T follicular helper cell (primary cell): ENCODE measurements at regions not wholly inside any gene's neighbourhood (a gene's known extent, or its start where the extent isn't known, plus 50 kb on each side); places are given as distances from the start of the nearest gene placed in this dataset.

Source experiments
- DNase-seq: peaks from one replicate; pipeline ENCODE4 v3.0.0-alpha.2; 2020; ENCODE audit warnings: low read depth

DNA sequence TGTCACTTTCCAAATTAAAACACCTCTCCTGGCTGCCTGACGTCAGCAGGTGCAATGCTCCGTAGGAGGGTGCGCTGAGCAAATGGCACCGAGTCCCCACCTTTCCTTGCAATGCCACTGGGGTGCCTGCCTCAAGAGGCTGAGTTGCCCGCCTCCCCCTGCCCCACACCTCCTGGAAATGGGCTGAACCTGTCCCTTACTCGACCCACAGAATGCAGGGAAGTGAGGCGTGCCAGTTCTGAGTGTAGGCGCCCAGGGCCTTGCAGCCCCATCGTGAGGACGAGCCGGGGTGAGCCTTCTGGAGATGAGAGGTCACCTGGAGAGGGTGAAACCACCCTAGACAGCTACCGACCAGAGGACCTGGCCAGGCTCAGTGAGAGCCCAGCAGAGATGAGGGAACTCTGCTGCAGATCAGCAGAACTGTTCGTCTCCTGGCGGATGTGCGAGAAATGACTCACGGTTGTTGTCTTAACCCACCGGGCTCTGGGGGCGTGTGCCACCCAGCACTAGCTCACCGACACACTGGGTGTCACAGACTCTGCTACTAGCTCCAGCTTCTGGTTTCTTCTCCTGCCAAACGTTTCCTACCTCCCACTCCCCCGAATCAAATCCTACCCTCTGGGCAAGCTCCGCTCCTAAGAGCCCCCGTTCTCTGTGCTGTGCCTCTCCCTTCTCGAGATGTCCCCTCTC is 168.7 kb upstream of the HDAC4 start:
- DNase-seq: no peak

GRCh38 chr2:239568601-239569000 is 167.8 kb upstream of the HDAC4 start:
- DNase-seq: no peak

DNA sequence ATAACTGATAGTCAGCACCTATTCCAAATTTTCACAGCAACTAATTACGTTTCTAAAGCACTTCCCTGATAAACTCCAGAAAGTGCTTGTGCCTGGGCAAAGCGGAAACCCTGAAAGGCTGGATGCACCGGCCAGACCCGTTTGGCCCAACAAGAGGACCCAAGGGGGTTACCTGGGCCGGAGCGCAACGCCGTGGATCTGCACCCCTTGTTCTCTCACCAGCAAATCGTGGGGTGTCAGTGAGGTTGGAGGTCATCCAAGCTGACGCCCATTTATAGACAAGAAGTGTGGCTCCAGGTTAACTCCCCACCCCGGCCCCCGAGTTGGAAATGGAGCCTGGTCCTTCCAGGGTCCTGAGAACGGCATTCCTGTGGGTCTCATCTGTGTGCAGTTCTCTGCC is 167.0 kb upstream of the HDAC4 start:
- DNase-seq: no peak

DNA sequence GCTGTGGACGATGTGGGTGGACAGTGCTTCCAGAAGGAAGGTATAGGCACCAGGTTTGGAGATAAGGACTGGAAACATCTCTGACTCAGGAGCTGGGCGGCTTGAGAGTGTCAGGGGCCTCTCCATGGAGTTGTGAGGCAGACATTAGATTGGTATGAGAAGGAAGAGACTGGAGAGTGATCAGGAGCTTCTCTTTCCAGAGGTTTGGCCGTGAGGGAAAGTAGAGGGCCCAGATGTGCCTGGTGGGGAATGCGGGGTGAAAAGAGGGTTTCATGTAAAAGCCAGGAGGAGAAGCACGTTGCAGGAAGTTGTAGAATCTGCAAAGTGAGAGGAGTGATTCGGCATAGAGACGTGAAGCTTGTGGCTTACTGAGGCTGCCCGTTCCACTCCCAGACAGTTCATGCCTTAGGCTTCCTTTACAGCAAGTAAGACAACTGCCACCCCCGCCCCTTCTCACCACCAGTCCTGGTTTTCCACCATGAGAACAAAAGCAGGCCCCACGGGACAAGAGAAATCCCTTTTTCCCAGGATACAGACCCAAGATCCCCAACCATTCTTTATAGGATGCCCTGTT is 166.3 kb upstream of the HDAC4 start:
- DNase-seq: no peak

GRCh38 chr2:239566162-239566994 is 165.6 kb upstream of the HDAC4 start:
- DNase-seq: no peak

- no peak for DNase-seq
These were observed 163.8 kb upstream of the HDAC4 start for GRCh38 chr2:239564587-239564986.

- no peak for DNase-seq
These were observed 162.7 kb upstream of the HDAC4 start for GRCh38 chr2:239563561-239563960.

DNA sequence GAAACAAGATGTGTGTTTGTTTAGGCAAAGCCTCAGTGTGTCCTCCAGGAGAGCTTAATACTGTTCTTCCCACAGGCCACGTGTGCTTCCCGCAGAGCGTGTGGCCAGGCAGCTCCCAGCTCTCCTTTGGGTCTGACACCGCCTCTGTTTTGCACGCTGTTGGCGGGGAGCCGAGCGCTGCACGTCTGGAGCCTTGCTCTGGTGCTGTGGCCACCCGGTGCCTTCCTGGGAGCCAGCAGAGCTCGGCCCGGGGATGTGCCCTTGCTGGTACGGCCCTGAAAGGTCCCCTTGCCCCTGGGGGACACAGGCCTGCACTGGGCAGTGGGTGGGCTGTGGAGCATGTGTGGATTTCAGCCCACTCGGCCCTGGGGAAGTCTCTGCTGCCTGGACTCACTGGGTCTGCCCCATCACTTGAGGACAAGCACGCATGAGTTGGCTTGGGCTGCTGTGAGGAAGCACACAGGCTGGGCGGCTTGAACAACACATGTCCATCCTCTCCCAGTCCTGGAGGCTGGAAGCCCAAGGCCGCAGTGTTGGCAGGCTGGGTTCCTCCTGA is 160.7 kb upstream of the HDAC4 start:
- no peak for DNase-seq

GRCh38 chr2:239559417-239560261 is 158.8 kb upstream of the HDAC4 start:
- DNase-seq: no peak

GRCh38 chr2:239558661-239559060 is 157.8 kb upstream of the HDAC4 start:
- no peak for DNase-seq

- no peak for DNase-seq
These were observed 156.7 kb upstream of the HDAC4 start for GRCh38 chr2:239557516-239557915.

- DNase-seq: no peak
These were observed 154.7 kb upstream of the HDAC4 start for GRCh38 chr2:239555571-239555905.

DNA sequence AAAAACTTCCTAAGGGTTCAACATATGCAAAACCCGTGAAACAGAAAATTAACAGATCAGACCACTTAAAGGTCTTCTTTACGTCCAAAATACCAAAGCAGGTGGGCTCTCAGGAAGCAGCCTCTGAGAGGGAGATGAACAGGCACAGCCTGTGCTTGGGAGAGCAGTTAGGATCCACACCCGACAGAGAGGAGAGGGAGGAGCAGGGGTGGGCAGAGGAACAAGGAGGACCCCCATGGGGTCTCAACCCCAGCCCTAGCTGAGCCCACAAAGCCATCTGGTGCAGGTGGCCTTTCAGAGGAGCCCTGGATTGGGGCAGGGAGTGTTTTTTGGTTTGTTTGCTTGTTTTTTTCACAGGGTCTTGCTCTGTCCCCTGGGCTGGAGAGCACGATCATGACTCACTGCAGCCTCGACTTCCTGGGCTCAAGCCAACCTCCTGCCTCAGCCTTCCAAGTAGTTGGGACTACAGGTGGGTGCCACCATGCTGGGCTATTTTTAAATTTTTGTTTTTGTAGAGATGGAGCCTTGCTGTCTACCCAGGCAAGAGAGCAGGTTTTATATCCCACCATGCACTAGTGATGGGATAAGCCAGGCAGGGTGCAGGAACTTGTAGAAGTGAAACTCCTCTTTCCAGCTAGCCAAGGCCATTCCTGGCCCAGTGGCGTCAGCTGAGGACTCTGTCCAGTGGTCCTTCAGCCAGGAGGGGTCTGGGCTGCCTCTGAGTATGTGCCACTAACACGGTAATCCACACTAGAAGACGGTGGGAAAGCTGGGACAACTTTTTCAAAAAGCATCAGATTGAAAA is 154.1 kb upstream of the HDAC4 start:
- DNase-seq: no peak

GRCh38 chr2:239553376-239554000 is 152.7 kb upstream of the HDAC4 start:
- no peak for DNase-seq

DNA sequence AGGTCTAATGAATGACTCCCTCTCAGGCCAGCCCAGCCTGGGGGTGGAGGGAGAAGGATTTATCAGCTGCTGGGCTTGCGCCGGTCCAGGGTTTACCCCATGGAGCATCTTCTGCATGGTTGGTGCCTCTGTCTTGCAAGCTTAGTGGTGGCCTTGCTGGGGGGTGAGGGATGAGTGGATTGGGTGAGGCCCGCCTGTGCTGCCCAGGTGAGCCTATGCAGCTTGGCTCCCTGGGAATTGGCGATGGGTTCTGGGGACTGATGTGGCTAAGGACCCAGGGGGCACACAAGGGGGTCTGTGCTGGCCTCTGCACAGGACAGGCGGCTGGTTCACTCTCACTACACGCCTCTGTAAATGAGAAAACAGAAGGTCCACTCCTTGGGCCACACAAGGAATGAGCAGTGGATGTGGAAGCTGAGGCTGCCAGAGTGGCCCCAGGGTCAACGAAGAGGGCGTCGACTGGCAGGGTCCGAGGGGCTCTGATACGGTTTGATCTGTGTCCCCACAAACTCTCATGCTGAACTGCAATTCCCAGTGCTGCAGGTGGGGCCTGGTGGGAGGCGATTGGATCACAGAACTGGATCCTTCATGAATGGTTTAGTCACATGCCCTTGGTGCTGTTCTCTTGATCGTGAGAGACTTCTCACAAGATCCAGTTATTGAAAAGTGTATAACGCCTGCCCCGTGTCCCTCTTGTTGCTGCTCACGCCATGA is 151.6 kb upstream of the HDAC4 start:
- DNase-seq: no peak

DNA sequence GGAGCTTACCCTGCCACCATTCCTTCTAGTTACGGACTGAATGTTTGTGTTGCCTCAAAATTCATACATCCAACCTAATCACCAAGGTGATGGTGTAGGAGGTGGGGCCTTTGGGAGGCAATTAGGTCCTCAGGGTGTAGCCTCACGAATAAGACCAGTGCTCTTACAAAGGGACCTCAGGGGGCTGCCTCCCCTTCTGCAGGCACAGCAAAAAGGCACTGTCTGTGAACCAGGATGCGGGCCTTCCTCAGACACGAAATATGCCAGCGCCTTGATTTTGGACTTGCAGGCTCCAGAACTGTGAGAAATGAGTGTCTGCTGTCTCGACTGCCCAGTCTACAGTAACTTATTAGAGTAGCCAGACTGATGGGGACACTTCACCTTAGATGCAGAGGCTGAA is 150.4 kb upstream of the HDAC4 start:
- no peak for DNase-seq

GRCh38 chr2:239550357-239550756 is 149.5 kb upstream of the HDAC4 start:
- DNase-seq: no peak

DNA sequence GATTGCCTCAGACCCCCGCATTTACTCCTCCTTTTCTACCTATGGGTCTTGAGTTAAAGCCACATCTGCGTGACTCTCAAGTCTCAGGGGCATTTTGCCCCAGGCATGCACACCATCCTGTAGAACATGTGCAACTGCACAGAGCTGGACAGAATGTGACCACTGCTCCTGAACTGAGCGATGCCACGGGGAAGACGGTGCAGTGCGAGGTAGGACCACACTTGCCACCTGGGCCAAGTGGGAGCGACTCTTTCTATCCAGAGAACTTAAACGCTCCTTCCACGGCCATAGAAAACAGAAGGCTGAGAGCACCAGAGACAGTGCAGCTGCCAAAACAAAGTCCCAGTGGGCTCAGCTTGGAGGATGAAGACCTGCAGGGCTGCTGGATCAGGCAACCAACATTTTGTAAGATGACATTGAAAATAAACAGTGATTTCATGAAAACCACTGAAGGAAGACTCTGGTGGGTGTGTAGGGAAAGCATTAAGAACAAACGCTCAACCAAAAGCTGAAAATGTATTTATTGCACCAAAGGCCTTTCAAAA is 149.0 kb upstream of the HDAC4 start:
- no peak for DNase-seq

GRCh38 chr2:239548965-239549595 is 148.3 kb upstream of the HDAC4 start:
- no peak for DNase-seq
